CD4-positive, alpha-beta memory T cell (primary cell): ENCODE measurements at regions not wholly inside any gene's neighbourhood (a gene's known extent, or its start where the extent isn't known, plus 50 kb on each side); places are given as distances from the start of the nearest gene placed in this dataset.
"Not testable (repeated sequence)": the region's sequence is repeated elsewhere in the genome, so short reads cannot be mapped to it uniquely, and the experiment has no call there.

Experiments
- CTCF ChIA-PET: fragments of 350-600 bp; sonication (Branson Sonifier 250); formaldehyde crosslinking; loops from one replicate; lab custom pipeline; 2021; ENCODE audit warnings: inconsistent platforms; ENCODE audit not compliant: partially characterized antibody; lab: Charles Lee
- POLR2A ChIA-PET: fragments of 350-600 bp; sonication (Branson Sonifier 250); formaldehyde crosslinking; loops from one replicate; lab custom pipeline; 2021; ENCODE audit not compliant: partially characterized antibody; lab: Charles Lee
- DNase-seq, 5 donors: peaks; one replicate each; pipeline versions ENCODE4 v3.0.0 to v3.0.0-alpha.2; 2020 to 2022; ENCODE audit warnings: mixed read lengths in 1 of 5
- H3K27ac ChIP-seq: one replicate; pipeline ENCODE4 v1.7.0; 2013; ENCODE audit warnings: low read depth, low read length
- H3K27me3 ChIP-seq: 2 replicates; pipeline ENCODE4 v1.7.0; 2013; ENCODE audit warnings: mild to moderate bottlenecking, low read length, moderate library complexity; ENCODE audit not compliant: insufficient read depth
- H3K36me3 ChIP-seq: 2 replicates; pipeline ENCODE4 v1.7.0; 2013; ENCODE audit warnings: mild to moderate bottlenecking, low read length, moderate library complexity; ENCODE audit not compliant: insufficient read depth
- H3K4me1 ChIP-seq: 2 replicates; pipeline ENCODE4 v1.7.0; 2013; ENCODE audit warnings: mild to moderate bottlenecking, low read length, moderate library complexity; ENCODE audit not compliant: insufficient read depth
- H3K4me3 ChIP-seq, 2 donors: one replicate each; pipeline ENCODE4 v1.7.0; 2013; ENCODE audit warnings: low read length in 2 of 2, mild to moderate bottlenecking in 1 of 2
- H3K9me3 ChIP-seq, 2 donors: one replicate each; pipeline ENCODE4 v1.7.0; 2013; ENCODE audit warnings: low read length in 2 of 2, control low read depth in 1 of 2; ENCODE audit not compliant: control insufficient read depth in 1 of 2
- H3K27ac Mint-ChIP-seq, 7 donors: one replicate each; pipeline ENCODE4 v1.8.0; 2020 to 2021; ENCODE audit warnings: mixed read lengths in 7 of 7, mild to moderate bottlenecking in 6 of 7, inconsistent platforms in 3 of 7, moderate library complexity in 3 of 7
- H3K27me3 Mint-ChIP-seq, 2 donors: one replicate each; pipeline ENCODE4 v1.8.0; 2020 to 2021; ENCODE audit warnings: mixed read lengths in 2 of 2
- H3K36me3 Mint-ChIP-seq, 2 donors: one replicate each; pipeline ENCODE4 v1.8.0; 2020 to 2021; ENCODE audit warnings: mixed read lengths in 2 of 2, inconsistent platforms in 1 of 2, mild to moderate bottlenecking in 1 of 2
- H3K4me1 Mint-ChIP-seq, 4 donors: one replicate each; pipeline ENCODE4 v1.8.0; 2020 to 2021; ENCODE audit warnings: mixed read lengths in 4 of 4, mild to moderate bottlenecking in 1 of 4
- H3K4me3 Mint-ChIP-seq, 8 donors: one replicate each; pipeline ENCODE4 v1.8.0; 2020 to 2021; ENCODE audit warnings: mixed read lengths in 8 of 8, mild to moderate bottlenecking in 7 of 8, moderate library complexity in 6 of 8, inconsistent platforms in 3 of 8
- H3K9me3 Mint-ChIP-seq, 8 donors: one replicate each; pipeline ENCODE4 v1.8.0; 2020 to 2021; ENCODE audit warnings: mixed read lengths in 8 of 8, mild to moderate bottlenecking in 5 of 8, inconsistent platforms in 3 of 8, moderate library complexity in 1 of 8
- intact Hi-C: fragments of 100-400 bp; cut with micrococcal nuclease; formaldehyde crosslinking; loops from one replicate; pipeline ENCODE4 v1.15.1; 2023

DNA sequence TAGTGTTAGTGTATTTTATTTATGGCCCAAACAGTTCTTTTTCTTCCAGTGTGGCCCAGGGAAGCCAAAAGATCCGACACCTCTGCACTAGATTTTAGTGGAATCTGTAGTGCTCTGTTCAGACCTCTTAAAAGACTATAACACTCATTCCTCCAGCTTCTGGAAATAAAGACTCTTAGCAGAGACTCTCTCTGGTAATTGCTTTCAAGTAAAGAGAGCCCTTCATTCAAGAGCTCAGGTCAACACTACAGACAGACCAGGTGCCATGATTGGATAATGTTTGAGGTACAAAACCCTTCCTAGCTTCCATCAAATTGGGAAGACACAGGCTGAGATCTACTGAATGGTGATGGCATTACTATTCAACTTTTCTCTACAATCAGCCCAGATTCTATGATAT lies 255.8 kb downstream of the PRDM9 start:
- no peak for DNase-seq
- no peaks in the 10 kb centered on the region for H3K36me3 ChIP-seq
- no peaks in the 10 kb centered on the region for H3K4me1 Mint-ChIP-seq
- no peak overlapping the region for H3K27ac ChIP-seq
- peaks cover 0 to 4% of the 10 kb centered on the region in 2 donors for H3K9me3 ChIP-seq
- H3K27ac Mint-ChIP-seq, result no peak overlapping the region
- ChIA-PET POLR2A (no interaction called here), CTCF (no interaction called here)
- no peak overlapping the region for H3K4me3 ChIP-seq
- H3K9me3 Mint-ChIP-seq, result peaks cover 0 to 20% (median 7%) of the 10 kb centered on the region in 8 donors
- H3K27me3 Mint-ChIP-seq, result no peaks in the 10 kb centered on the region
- no peaks in the 10 kb centered on the region for H3K4me1 ChIP-seq
- no peaks in the 10 kb centered on the region for H3K27me3 ChIP-seq
- intact Hi-C loops, result no loop called here
- no peaks in the 10 kb centered on the region for H3K36me3 Mint-ChIP-seq
- H3K4me3 Mint-ChIP-seq, result no peak overlapping the region

DNA sequence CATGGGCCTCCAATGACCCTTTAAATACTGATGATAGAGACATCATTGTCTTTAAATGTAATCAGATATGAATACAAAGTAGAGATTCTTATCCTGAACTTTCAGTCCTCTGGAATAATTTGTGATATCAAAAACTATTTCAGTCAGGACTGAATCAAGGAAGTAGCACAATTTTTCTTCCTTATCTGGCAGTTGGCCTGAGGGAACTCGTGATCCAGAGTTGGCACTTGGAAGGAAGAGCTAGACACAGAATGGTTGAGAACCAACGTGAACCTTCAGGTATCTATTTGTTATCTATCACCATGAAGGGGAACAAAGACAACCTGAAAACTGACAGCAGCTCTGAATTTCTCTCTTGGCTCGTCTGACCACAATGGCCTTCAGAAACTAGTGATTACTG lies 269.3 kb downstream of the PRDM9 start:
- no peak overlapping the region for H3K4me3 ChIP-seq
- H3K4me1 Mint-ChIP-seq, result no peaks in the 10 kb centered on the region
- no peaks in the 10 kb centered on the region for H3K27me3 ChIP-seq
- no peaks in the 10 kb centered on the region for H3K36me3 ChIP-seq
- peaks cover 5 to 14% (median 10%) of the 10 kb centered on the region in 8 donors for H3K9me3 Mint-ChIP-seq
- POLR2A ChIA-PET, result no interaction called here
- no peak overlapping the region for H3K27ac Mint-ChIP-seq
- H3K9me3 ChIP-seq, result no peaks in the 10 kb centered on the region
- no peaks in the 10 kb centered on the region for H3K4me1 ChIP-seq
- no peak overlapping the region for H3K27ac ChIP-seq
- CTCF ChIA-PET, result no interaction called here
- H3K27me3 Mint-ChIP-seq, result no peaks in the 10 kb centered on the region
- H3K36me3 Mint-ChIP-seq, result no peaks in the 10 kb centered on the region
- intact Hi-C loops, result no loop called here
- no peak overlapping the region for H3K4me3 Mint-ChIP-seq
- DNase-seq, result no peak

DNA sequence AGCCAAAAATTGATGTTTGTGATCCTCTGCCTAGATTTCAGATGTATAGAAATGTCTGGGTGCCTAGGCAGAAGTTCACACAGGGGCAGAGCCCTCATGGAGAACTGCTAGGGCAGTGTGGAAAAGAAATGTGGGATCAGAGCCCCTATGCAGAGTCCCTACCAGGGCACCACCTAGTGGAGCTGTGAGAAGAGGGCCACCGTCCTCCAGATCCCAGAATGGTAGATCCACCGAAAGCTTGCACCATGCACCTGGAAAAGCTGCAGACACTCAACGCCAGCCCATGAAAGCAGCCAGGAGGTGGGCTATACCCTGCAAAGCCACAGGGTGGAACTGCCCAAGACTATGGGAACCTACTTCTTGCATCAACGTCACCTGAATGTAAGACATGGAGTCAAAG lies 292.9 kb downstream of the PRDM9 start:
- H3K4me1 ChIP-seq, DNase-seq, intact Hi-C loops, H3K27me3 ChIP-seq, POLR2A ChIA-PET, H3K4me1 Mint-ChIP-seq, H3K4me3 Mint-ChIP-seq, H3K36me3 Mint-ChIP-seq, H3K27ac Mint-ChIP-seq, H3K9me3 ChIP-seq, H3K27ac ChIP-seq, CTCF ChIA-PET, H3K27me3 Mint-ChIP-seq, H3K36me3 ChIP-seq, H3K4me3 ChIP-seq: not testable (repeated sequence)
- peaks cover 0 to 31% (median 13%) of the 10 kb centered on the region in 8 donors for H3K9me3 Mint-ChIP-seq

GRCh38 chr5:23820765-23821471 lies 313.5 kb downstream of the PRDM9 start:
- Histone ChIP-seq H3K27me3 (no peaks in the 10 kb centered on the region), H3K27ac (no peak overlapping the region), H3K4me3 (no peak overlapping the region), H3K36me3 (no peaks in the 10 kb centered on the region), H3K4me1 (no peaks in the 10 kb centered on the region), H3K9me3 (peaks cover 0 to 9% of the 10 kb centered on the region in 2 donors)
- H3K36me3 Mint-ChIP-seq, result no peaks in the 10 kb centered on the region
- H3K27ac Mint-ChIP-seq, result no peak overlapping the region
- peaks cover 4 to 28% (median 5%) of the 10 kb centered on the region in 8 donors for H3K9me3 Mint-ChIP-seq
- CTCF ChIA-PET, result no interaction called here
- no peak overlapping the region for H3K4me3 Mint-ChIP-seq
- H3K4me1 Mint-ChIP-seq, result no peaks in the 10 kb centered on the region
- H3K27me3 Mint-ChIP-seq, result no peaks in the 10 kb centered on the region
- intact Hi-C loops, result no loop called here
- POLR2A ChIA-PET, result no interaction called here
- no peak for DNase-seq

GRCh38 chr5:23823521-23823920 lies 316.1 kb downstream of the PRDM9 start:
- no peaks in the 10 kb centered on the region for H3K36me3 ChIP-seq
- H3K4me1 ChIP-seq, result no peaks in the 10 kb centered on the region
- H3K27me3 ChIP-seq, result no peaks in the 10 kb centered on the region
- ChIA-PET POLR2A (no interaction called here), CTCF (interaction anchor here (0.7 kb wide), 1 partner anchor 9 kb away, joined by 3 read pairs; no protein-coding TSS in a partner anchor)
- intact Hi-C loops, result no loop called here
- peaks cover 0 to 34% (median 13%) of the 10 kb centered on the region in 8 donors for H3K9me3 Mint-ChIP-seq
- H3K27ac Mint-ChIP-seq, result no peak overlapping the region
- no peak for DNase-seq
- no peak overlapping the region for H3K27ac ChIP-seq
- no peaks in the 10 kb centered on the region for H3K27me3 Mint-ChIP-seq
- H3K4me1 Mint-ChIP-seq, result no peaks in the 10 kb centered on the region
- H3K9me3 ChIP-seq, result peaks cover 0 to 9% of the 10 kb centered on the region in 2 donors
- no peaks in the 10 kb centered on the region for H3K36me3 Mint-ChIP-seq
- no peak overlapping the region for H3K4me3 ChIP-seq
- no peak overlapping the region for H3K4me3 Mint-ChIP-seq

GRCh38 chr5:23825196-23825595 lies 317.8 kb downstream of the PRDM9 start:
- Histone ChIP-seq H3K27ac (no peak overlapping the region), H3K4me1 (no peaks in the 10 kb centered on the region), H3K4me3 (no peak overlapping the region), H3K27me3 (no peaks in the 10 kb centered on the region), H3K36me3 (no peaks in the 10 kb centered on the region), H3K9me3 (peaks cover 0 to 9% of the 10 kb centered on the region in 2 donors)
- Mint-ChIP-seq H3K27ac (no peak overlapping the region), H3K9me3 (peaks cover 3 to 25% (median 17%) of the 10 kb centered on the region in 8 donors), H3K4me1 (no peaks in the 10 kb centered on the region), H3K4me3 (no peak overlapping the region), H3K36me3 (no peaks in the 10 kb centered on the region), H3K27me3 (no peaks in the 10 kb centered on the region)
- ChIA-PET CTCF (interaction anchor here (1.4 kb wide), 1 partner anchor 10 kb away, joined by 3 read pairs; no protein-coding TSS in a partner anchor), POLR2A (no interaction called here)
- no peak for DNase-seq
- intact Hi-C loops, result no loop called here

DNA sequence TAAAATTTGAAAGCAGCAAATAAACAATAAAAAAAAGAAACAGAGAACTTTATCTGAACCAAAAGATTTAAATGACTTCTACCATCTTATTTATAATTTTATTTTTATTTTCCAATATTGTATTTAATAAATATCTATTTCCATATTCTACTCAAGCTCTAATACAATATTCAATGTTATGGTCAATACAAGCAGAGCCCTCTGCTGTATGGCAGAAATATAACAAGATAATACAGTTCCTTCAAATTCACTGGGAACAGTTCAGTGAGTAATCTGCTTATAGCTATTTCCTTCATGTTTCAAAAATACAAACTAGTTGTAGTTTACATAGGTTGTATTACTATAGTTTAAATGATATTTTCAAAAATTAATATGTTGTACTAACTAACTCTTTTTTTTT lies 332.7 kb downstream of the PRDM9 start:
- H3K36me3 ChIP-seq, result no peaks in the 10 kb centered on the region
- ChIA-PET POLR2A (no interaction called here), CTCF (no interaction called here)
- intact Hi-C loops, result no loop called here
- H3K9me3 ChIP-seq, result no peaks in the 10 kb centered on the region
- Mint-ChIP-seq H3K9me3 (peaks cover 0 to 30% (median 13%) of the 10 kb centered on the region in 8 donors), H3K4me1 (no peaks in the 10 kb centered on the region), H3K27me3 (no peaks in the 10 kb centered on the region), H3K36me3 (no peaks in the 10 kb centered on the region), H3K27ac (no peak overlapping the region), H3K4me3 (no peak overlapping the region)
- no peaks in the 10 kb centered on the region for H3K4me1 ChIP-seq
- H3K27me3 ChIP-seq, result no peaks in the 10 kb centered on the region
- DNase-seq, result no peak
- no peak overlapping the region for H3K27ac ChIP-seq
- H3K4me3 ChIP-seq, result no peak overlapping the region
